SK-N-SH (cell line): ENCODE measurements at regions not wholly inside any gene's neighbourhood (a gene's known extent, or its start where the extent isn't known, plus 50 kb on each side); places are given as distances from the start of the nearest gene placed in this dataset.

Source experiments
- CTCF ChIA-PET: fragments of 300-600, 350-600 bp; formaldehyde crosslinking; extraction: SDS; loops from one replicate; lab custom pipeline; 2021; lab: Yijun Ruan, JAX
- POLR2A ChIA-PET: fragments of 350-600 bp; sonication (Branson Sonifier 250); formaldehyde crosslinking; extraction: SDS; loops from one replicate; lab custom pipeline; 2020; ENCODE audit warnings: antibody characterized with exemption, inconsistent platforms; lab: Yijun Ruan, JAX
- DNase-seq: peaks from one replicate; pipeline ENCODE4 v3.0.0; 2012
- H2AFZ ChIP-seq: fragments of 200-600 bp; sonication (generic); 2 replicates; pipeline ENCODE4 v1.8.1; 2016; ENCODE audit warnings: antibody characterized with exemption, mild to moderate bottlenecking, low read depth
- H3F3A ChIP-seq: fragments of 200-600 bp; sonication (generic); replicated peaks from 2 replicates; pipeline ENCODE3; 2016; ENCODE audit warnings: antibody characterized with exemption, mild to moderate bottlenecking; ENCODE audit not compliant: insufficient read depth
- H3K27ac ChIP-seq, 2 experiments: fragments of 200-500 bp in 1 of 2; fragments of 200-600 bp in 1 of 2; sonication (Bioruptor generic) in 1 of 2; sonication (generic), shearing (Covaris generic) in 1 of 2; 2 replicates each; pipeline versions ENCODE4 v1.5.1 to v1.6.1; 2014 to 2016; ENCODE audit warnings: low read depth in 2 of 2, inconsistent platforms in 1 of 2, low read length in 1 of 2, mild to moderate bottlenecking in 1 of 2, mixed read lengths in 1 of 2
- H3K27me3 ChIP-seq: fragments of 200-600 bp; sonication (generic), shearing (Covaris generic); 2 replicates; pipeline ENCODE4 v1.6.1; 2016; ENCODE audit warnings: mixed run types; ENCODE audit not compliant: insufficient read depth
- H3K36me3 ChIP-seq, 2 experiments: fragments of 200-500 bp in 1 of 2; fragments of 200-600 bp in 1 of 2; sonication (Bioruptor generic) in 1 of 2; sonication (generic) in 1 of 2; replicated peaks in 1 of 2; 2 replicates each; pipeline versions ENCODE3 to v1.5.1; 2014 to 2016; ENCODE audit warnings: low read length in 1 of 2, mild to moderate bottlenecking in 1 of 2; ENCODE audit not compliant: insufficient read depth in 2 of 2, control insufficient read depth in 1 of 2
- H3K4me1 ChIP-seq, 2 experiments: fragments of 200-500 bp in 1 of 2; fragments of 200-600 bp in 1 of 2; sonication (Bioruptor generic) in 1 of 2; sonication (generic), shearing (Covaris generic) in 1 of 2; 2 replicates each; pipeline versions ENCODE4 v1.5.1 to v1.6.1; 2014 to 2016; ENCODE audit warnings: low read depth in 1 of 2, low read length in 1 of 2, mixed run types in 1 of 2; ENCODE audit not compliant: insufficient read depth in 2 of 2, control insufficient read depth in 1 of 2
- H3K4me2 ChIP-seq: fragments of 200-600 bp; sonication (generic), shearing (Covaris generic); 2 replicates; pipeline ENCODE4 v1.6.1; 2017; ENCODE audit warnings: mixed run types
- H3K4me3 ChIP-seq, 2 experiments: fragments of 200-500 bp in 1 of 2; fragments of 200-600 bp in 1 of 2; sonication (Bioruptor generic) in 1 of 2; sonication (generic), shearing (Covaris generic) in 1 of 2; 2 replicates each; pipeline versions ENCODE4 v1.5.1 to v1.8.1; 2014 to 2016; ENCODE audit warnings: low read depth in 2 of 2, inconsistent platforms in 1 of 2, low read length in 1 of 2, mild to moderate bottlenecking in 1 of 2, mixed read lengths in 1 of 2, moderate library complexity in 1 of 2
- H3K79me2 ChIP-seq: fragments of 200-600 bp; sonication (generic); 2 replicates; pipeline ENCODE4 v1.8.1; 2017; ENCODE audit warnings: mild to moderate bottlenecking; ENCODE audit not compliant: insufficient read depth
- H3K9ac ChIP-seq: fragments of 200-600 bp; sonication (generic); 2 replicates; pipeline ENCODE4 v1.6.1; 2017; ENCODE audit warnings: mixed run types
- H3K9me2 ChIP-seq: fragments of 200-600 bp; sonication (generic); 2 replicates; pipeline ENCODE4 v1.6.1; 2017; ENCODE audit warnings: mixed run types
- H3K9me3 ChIP-seq: fragments of 200-600 bp; sonication (generic); 2 replicates; pipeline ENCODE4 v1.6.1; 2017; ENCODE audit warnings: mixed run types, mild to moderate bottlenecking, moderate library complexity
- H4K20me1 ChIP-seq: fragments of 200-600 bp; sonication (generic); 2 replicates; pipeline ENCODE4 v1.6.1; 2017; ENCODE audit warnings: mild to moderate bottlenecking, mixed run types; ENCODE audit not compliant: insufficient read depth
- ELF1 ChIP-seq: IDR thresholded peaks from 2 replicates; pipeline ENCODE4 v1.4.0; 2012
- EP300 ChIP-seq, 2 experiments: IDR thresholded peaks; 2 replicates each; pipeline versions ENCODE4 v1.4.0 to v1.6.1; 2012; ENCODE audit warnings: borderline replicate concordance in 1 of 2, low read depth in 1 of 2, low read length in 1 of 2
- EZH2phosphoT487 ChIP-seq: fragments of 200-600 bp; sonication (generic); IDR thresholded peaks from 2 replicates; pipeline ENCODE4 v1.6.1; 2017; ENCODE audit warnings: low read depth, mixed run types, mild to moderate bottlenecking, antibody characterized with exemption, moderate library complexity, borderline replicate concordance
- FOSL2 ChIP-seq: IDR thresholded peaks from 2 replicates; pipeline ENCODE4 v1.4.0; 2012; ENCODE audit warnings: low read depth, mild to moderate bottlenecking, moderate library complexity, borderline replicate concordance
- FOXJ3 ChIP-seq: sonication (generic); formaldehyde crosslinking; IDR thresholded peaks from 2 replicates; pipeline ENCODE4 v1.5.1; 2020; ENCODE audit warnings: mild to moderate bottlenecking, missing genetic modification reagents
- GABPA ChIP-seq: IDR thresholded peaks from 2 replicates; pipeline ENCODE4 v1.4.0; 2012; ENCODE audit warnings: low read depth, mild to moderate bottlenecking
- GATA2 ChIP-seq: sonication (generic); formaldehyde crosslinking; IDR thresholded peaks from 2 replicates; pipeline ENCODE4 v1.5.0; 2020; ENCODE audit warnings: mild to moderate bottlenecking, missing genetic modification reagents
- JUND ChIP-seq: IDR thresholded peaks from 2 replicates; pipeline ENCODE4 v1.4.0; 2012
- MXI1 ChIP-seq: IDR thresholded peaks from 2 replicates; pipeline ENCODE4 v1.6.1; 2012; ENCODE audit warnings: mild to moderate bottlenecking, low read depth, low read length, improper control_type of control experiment
- NFIC ChIP-seq: IDR thresholded peaks from 2 replicates; pipeline ENCODE4 v1.4.0; 2012; ENCODE audit warnings: borderline replicate concordance
- NRF1 ChIP-seq: IDR thresholded peaks from 2 replicates; pipeline ENCODE4 v1.6.1; 2012; ENCODE audit warnings: low read depth, mild to moderate bottlenecking, low read length
- POLR2AphosphoS5 ChIP-seq: IDR thresholded peaks from 2 replicates; pipeline ENCODE4 v1.6.1; 2012; ENCODE audit warnings: low read depth, low read length
- RFX5 ChIP-seq: IDR thresholded peaks from 2 replicates; pipeline ENCODE4 v1.6.1; 2012; ENCODE audit warnings: mild to moderate bottlenecking, improper control_type of control experiment, low read length
- SMC3 ChIP-seq: IDR thresholded peaks from 2 replicates; pipeline ENCODE4 v1.6.1; 2012; ENCODE audit warnings: low read depth, low read length, improper control_type of control experiment
- ZBTB33 ChIP-seq: IDR thresholded peaks from 2 replicates; pipeline ENCODE4 v1.4.0; 2012; ENCODE audit warnings: low read depth, borderline replicate concordance
- WGBS: methylation state at CpG from one replicate; pipeline ENCODE4 v1.1.6; 2017; ENCODE audit warnings: low lambda C conversion rate; 5-methylcytosine and 5-hydroxymethylcytosine counted together
- TF ChIP-seq, protein P1 (sequence below): IDR thresholded peaks from 2 replicates; pipeline ENCODE4; 2012

GRCh38 chr1:94628499-94628843, 86.9 kb upstream of the F3 start:
- Histone ChIP-seq H3K9me2 (no peaks in the 10 kb centered on the region), H3K27me3 (no peaks in the 10 kb centered on the region), H3K4me2 (no peak overlapping the region), H2AFZ (no peak overlapping the region), H3K9me3 (no peaks in the 10 kb centered on the region), H3F3A (no peaks in the 10 kb centered on the region), H3K4me3 (no peak overlapping the region), H3K27ac (no peak overlapping the region), H3K4me1 (peaks cover 0 to 3% of the 10 kb centered on the region in 2 experiments; a peak in 1 of 4 replicates), H4K20me1 (no peaks in the 10 kb centered on the region), H3K9ac (no peak overlapping the region), H3K36me3 (no peaks in the 10 kb centered on the region), H3K79me2 (no peaks in the 10 kb centered on the region)
- 82% methylated on average over 2 of the region's 6 CpGs for WGBS
- TF ChIP-seq GABPA (no peak), ZBTB33 (no peak), EZH2phosphoT487 (no peak), NFIC (no peak), ELF1 (no peak), JUND (no peak)
- TF ChIP-seq, protein P1, sequence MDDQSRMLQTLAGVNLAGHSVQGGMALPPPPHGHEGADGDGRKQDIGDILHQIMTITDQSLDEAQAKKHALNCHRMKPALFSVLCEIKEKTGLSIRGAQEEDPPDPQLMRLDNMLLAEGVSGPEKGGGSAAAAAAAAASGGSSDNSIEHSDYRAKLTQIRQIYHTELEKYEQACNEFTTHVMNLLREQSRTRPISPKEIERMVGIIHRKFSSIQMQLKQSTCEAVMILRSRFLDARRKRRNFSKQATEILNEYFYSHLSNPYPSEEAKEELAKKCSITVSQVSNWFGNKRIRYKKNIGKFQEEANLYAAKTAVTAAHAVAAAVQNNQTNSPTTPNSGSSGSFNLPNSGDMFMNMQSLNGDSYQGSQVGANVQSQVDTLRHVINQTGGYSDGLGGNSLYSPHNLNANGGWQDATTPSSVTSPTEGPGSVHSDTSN: no peak
- POLR2A ChIA-PET: no interaction called here
- CTCF ChIA-PET: interaction anchor here (0.8 to 0.9 kb wide), 2 partner anchors 36 to 86 kb away, joined by 3 read pairs; no protein-coding TSS in a partner anchor
- DNase-seq: no peak

- Histone ChIP-seq H3F3A (no peaks in the 10 kb centered on the region), H3K79me2 (no peaks in the 10 kb centered on the region), H3K27me3 (no peaks in the 10 kb centered on the region), H3K4me1 (peaks cover 0 to 5% of the 10 kb centered on the region in 2 experiments; a peak in 1 of 4 replicates), H3K9ac (no peak overlapping the region), H3K9me3 (no peaks in the 10 kb centered on the region), H3K9me2 (no peaks in the 10 kb centered on the region), H4K20me1 (no peaks in the 10 kb centered on the region), H3K27ac (no peak overlapping the region)
- CTCF ChIA-PET: interaction anchor here (0.8 to 0.9 kb wide), 2 partner anchors 37 to 86 kb away, joined by 3 read pairs; no protein-coding TSS in a partner anchor
- no peak for TF ChIP-seq JUND
- no peak for TF ChIP-seq NFIC
- TF ChIP-seq, protein P1: no peak
- TF ChIP-seq FOSL2: no peak
- no peak for TF ChIP-seq SMC3
- no peak for TF ChIP-seq GATA2 (CRISPR knock-in tag)
- TF ChIP-seq EP300 (IDR thresholded peaks at IDR 0.05; ENCODE audit: borderline replicate concordance in 1 of 2, low read depth in 1 of 2, low read length in 1 of 2): no peak
- TF ChIP-seq POLR2AphosphoS5: no peak
- no peak for TF ChIP-seq MXI1
- TF ChIP-seq FOXJ3 (CRISPR knock-in tag): no peak
- no peak for TF ChIP-seq NRF1
- no peak for TF ChIP-seq RFX5
- TF ChIP-seq, all 33 proteins: peak for 0
- no peak overlapping the region for H3K4me2 ChIP-seq
- WGBS: 67% methylated on average over 8 of the region's 10 CpGs
- no peaks in the 10 kb centered on the region for H3K36me3 ChIP-seq
- no peak for DNase-seq
- no peak overlapping the region for H3K4me3 ChIP-seq
- no peak overlapping the region for H2AFZ ChIP-seq
- POLR2A ChIA-PET: no interaction called here
Measured at GRCh38 chr1:94627771-94628498, 86.4 kb upstream of the F3 start.
